Neural crest cell (in vitro differentiated cells): ENCODE measurements at regions not wholly inside any gene's neighbourhood (a gene's known extent, or its start where the extent isn't known, plus 50 kb on each side); places are given as distances from the start of the nearest gene placed in this dataset.

Source experiments
- DNase-seq: peaks from one replicate; pipeline ENCODE4 v3.0.0; 2021; ENCODE audit warnings: low read depth, mixed read lengths, low spot score
- H3K27ac Mint-ChIP-seq: one replicate; pipeline ENCODE4 v1.8.0; 2021; ENCODE audit warnings: mild to moderate bottlenecking, mixed read lengths; ENCODE audit not compliant: unreplicated experiment
- H3K27me3 Mint-ChIP-seq: 2 replicates; pipeline ENCODE4 v1.8.0; 2021; ENCODE audit warnings: low read depth, mild to moderate bottlenecking, mixed read lengths
- H3K36me3 Mint-ChIP-seq: 2 replicates; pipeline ENCODE4 v1.8.0; 2021; ENCODE audit warnings: low read depth, mild to moderate bottlenecking, mixed read lengths
- H3K4me1 Mint-ChIP-seq: 2 replicates; pipeline ENCODE4 v1.8.0; 2021; ENCODE audit warnings: mixed read lengths
- H3K4me3 Mint-ChIP-seq: one replicate; pipeline ENCODE4 v1.8.0; 2021; ENCODE audit warnings: mild to moderate bottlenecking, mixed read lengths
- H3K9me3 Mint-ChIP-seq: 2 replicates; pipeline ENCODE4 v1.8.0; 2021; ENCODE audit warnings: mixed read lengths
- CTCF ChIP-seq: fragments of 200-600 bp; sonication (generic); conservative IDR thresholded peaks from 2 replicates; pipeline ENCODE4 v1.5.0; 2021; ENCODE audit warnings: antibody characterized with exemption, mild to moderate bottlenecking

- H3K36me3 Mint-ChIP-seq: no peaks in the 10 kb centered on the region
- H3K9me3 Mint-ChIP-seq: no peaks in the 10 kb centered on the region
- DNase-seq: no peak
- no peaks in the 10 kb centered on the region for H3K27me3 Mint-ChIP-seq
- H3K4me1 Mint-ChIP-seq: peaks cover 12% of the 10 kb centered on the region
- no peak overlapping the region for H3K27ac Mint-ChIP-seq
- H3K4me3 Mint-ChIP-seq: no peak overlapping the region
- TF ChIP-seq CTCF: no peak
Measured at GRCh38 chr17:15006421-15007128, 258.6 kb downstream of the PMP22 start.

DNA sequence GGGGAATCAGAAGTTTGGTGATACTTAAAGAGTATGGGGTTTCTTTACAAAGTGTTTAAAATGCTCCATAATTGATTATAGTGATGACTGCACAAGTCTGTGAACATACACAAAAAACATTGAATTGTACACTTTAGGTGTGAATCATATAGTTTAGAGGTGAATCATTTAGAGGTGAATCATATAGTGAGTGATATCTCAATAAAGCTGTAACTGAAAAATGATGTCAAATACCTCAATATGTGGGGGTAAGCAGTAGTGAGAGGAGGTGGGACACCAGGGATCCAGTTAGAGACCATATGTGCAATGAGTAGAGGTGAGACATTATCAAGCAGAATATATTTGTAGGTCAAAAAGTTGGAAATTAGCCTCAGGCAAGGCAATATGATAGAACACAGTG is 264.5 kb downstream of the PMP22 start:
- Mint-ChIP-seq H3K36me3 (no peaks in the 10 kb centered on the region), H3K4me1 (no peaks in the 10 kb centered on the region), H3K27ac (no peak overlapping the region), H3K9me3 (no peaks in the 10 kb centered on the region), H3K27me3 (no peaks in the 10 kb centered on the region), H3K4me3 (no peak overlapping the region)
- DNase-seq: no peak
- no peak for TF ChIP-seq CTCF

DNA sequence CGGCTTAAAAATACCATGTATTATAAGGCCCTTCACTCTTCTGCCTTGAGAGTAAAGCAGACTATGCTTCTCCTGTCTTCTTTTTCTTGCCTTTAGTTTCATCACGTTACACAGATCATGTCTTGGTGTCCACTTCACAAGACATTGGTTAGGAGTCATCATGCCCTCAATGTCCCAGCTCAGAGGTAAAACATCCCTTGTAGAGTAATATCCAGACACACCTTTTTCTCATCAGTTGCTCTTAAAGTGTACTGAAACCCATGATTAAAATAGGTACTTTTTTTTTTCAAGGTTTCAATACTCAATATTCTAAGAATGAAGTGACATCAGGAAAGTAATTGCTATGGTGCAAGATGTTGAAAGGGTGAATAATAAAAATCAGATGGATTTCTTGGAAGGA is 267.8 kb downstream of the PMP22 start:
- no peak for DNase-seq
- H3K4me1 Mint-ChIP-seq: no peaks in the 10 kb centered on the region
- H3K9me3 Mint-ChIP-seq: peaks cover 3% of the 10 kb centered on the region
- H3K4me3 Mint-ChIP-seq: no peak overlapping the region
- no peak for TF ChIP-seq CTCF
- peaks cover 3% of the 10 kb centered on the region for H3K27me3 Mint-ChIP-seq
- no peaks in the 10 kb centered on the region for H3K36me3 Mint-ChIP-seq
- H3K27ac Mint-ChIP-seq: no peak overlapping the region

- H3K36me3 Mint-ChIP-seq: no peaks in the 10 kb centered on the region
- no peak for DNase-seq
- H3K27me3 Mint-ChIP-seq: no peaks in the 10 kb centered on the region
- no peak overlapping the region for H3K27ac Mint-ChIP-seq
- no peaks in the 10 kb centered on the region for H3K4me1 Mint-ChIP-seq
- H3K4me3 Mint-ChIP-seq: no peak overlapping the region
- no peak for TF ChIP-seq CTCF
- peaks cover 10% of the 10 kb centered on the region for H3K9me3 Mint-ChIP-seq
Measured at GRCh38 chr17:14986127-14986526, 279.0 kb downstream of the PMP22 start.

- peaks cover 19% of the 10 kb centered on the region for H3K9me3 Mint-ChIP-seq
- no peak for DNase-seq
- H3K27ac Mint-ChIP-seq: no peak overlapping the region
- no peak for TF ChIP-seq CTCF
- H3K4me3 Mint-ChIP-seq: no peak overlapping the region
- H3K4me1 Mint-ChIP-seq: peaks cover 6% of the 10 kb centered on the region
- peaks cover 25% of the 10 kb centered on the region for H3K36me3 Mint-ChIP-seq
- peaks cover 4% of the 10 kb centered on the region for H3K27me3 Mint-ChIP-seq
Measured at GRCh38 chr17:14972844-14973243, 292.3 kb downstream of the PMP22 start.
